ENCODE measurements at regions not wholly inside any gene's neighbourhood (a gene's known extent, or its start where the extent isn't known, plus 50 kb on each side); places are given as distances from the start of the nearest gene placed in this dataset.

DNA sequence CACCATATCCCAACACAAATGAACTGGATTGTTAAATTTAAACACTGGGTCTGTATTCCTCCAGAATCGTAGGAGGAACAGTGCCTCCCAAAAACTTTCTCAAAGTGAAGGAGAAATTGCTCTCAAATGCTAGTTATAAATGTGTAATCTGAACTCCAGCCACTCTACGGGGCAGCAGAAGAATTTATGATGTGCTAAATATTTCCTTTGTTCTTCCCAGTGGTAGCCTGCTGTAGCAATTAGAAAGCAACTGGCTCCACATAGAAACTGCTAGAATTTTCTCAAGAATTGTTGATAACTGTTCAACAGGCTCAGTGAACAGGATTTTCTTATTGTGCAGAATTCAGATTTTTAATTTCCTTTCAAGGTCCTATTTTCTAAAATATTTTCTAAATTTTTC is 49.8 kb upstream of the EYA4 start:
- TF ChIP-seq, protein P1, sequence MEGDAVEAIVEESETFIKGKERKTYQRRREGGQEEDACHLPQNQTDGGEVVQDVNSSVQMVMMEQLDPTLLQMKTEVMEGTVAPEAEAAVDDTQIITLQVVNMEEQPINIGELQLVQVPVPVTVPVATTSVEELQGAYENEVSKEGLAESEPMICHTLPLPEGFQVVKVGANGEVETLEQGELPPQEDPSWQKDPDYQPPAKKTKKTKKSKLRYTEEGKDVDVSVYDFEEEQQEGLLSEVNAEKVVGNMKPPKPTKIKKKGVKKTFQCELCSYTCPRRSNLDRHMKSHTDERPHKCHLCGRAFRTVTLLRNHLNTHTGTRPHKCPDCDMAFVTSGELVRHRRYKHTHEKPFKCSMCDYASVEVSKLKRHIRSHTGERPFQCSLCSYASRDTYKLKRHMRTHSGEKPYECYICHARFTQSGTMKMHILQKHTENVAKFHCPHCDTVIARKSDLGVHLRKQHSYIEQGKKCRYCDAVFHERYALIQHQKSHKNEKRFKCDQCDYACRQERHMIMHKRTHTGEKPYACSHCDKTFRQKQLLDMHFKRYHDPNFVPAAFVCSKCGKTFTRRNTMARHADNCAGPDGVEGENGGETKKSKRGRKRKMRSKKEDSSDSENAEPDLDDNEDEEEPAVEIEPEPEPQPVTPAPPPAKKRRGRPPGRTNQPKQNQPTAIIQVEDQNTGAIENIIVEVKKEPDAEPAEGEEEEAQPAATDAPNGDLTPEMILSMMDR (IDR thresholded peaks at IDR 0.05) = no peak
- TF ChIP-seq POLR2A (IDR thresholded peaks at IDR 0.05) = no peak
